Spleen (tissue), 11 donors: ENCODE measurements at regions not wholly inside any gene's neighbourhood (a gene's known extent, or its start where the extent isn't known, plus 50 kb on each side); places are given as distances from the start of the nearest gene placed in this dataset.

Source experiments
- DNase-seq: peaks from one replicate; pipeline ENCODE4 v3.0.0-alpha.2; 2020
- H3K27ac ChIP-seq, 8 donors: fragments of 200-600 bp; sonication (generic) in 7 of 8; 1 replicate in 4 of 8; 2 replicates in 4 of 8; pipeline versions ENCODE4 v1.5.0 to v1.8.0; 2016 to 2021; ENCODE audit warnings: inconsistent platforms in 4 of 8, mild to moderate bottlenecking in 4 of 8, moderate library complexity in 1 of 8
- H3K27me3 ChIP-seq, 7 donors: fragments of 200-600 bp; sonication (generic) in 6 of 7; replicated peaks in 1 of 7; 1 replicate in 4 of 7; 2 replicates in 3 of 7; pipeline versions ENCODE4 v1.5.0 to v1.8.0; 2016 to 2021; ENCODE audit warnings: inconsistent platforms in 3 of 7, mild to moderate bottlenecking in 1 of 7
- H3K36me3 ChIP-seq, 6 donors: fragments of 200-600 bp; sonication (generic) in 5 of 6; 1 replicate in 4 of 6; 2 replicates in 2 of 6; pipeline versions ENCODE4 v1.5.0 to v1.8.0; 2016 to 2021; ENCODE audit warnings: inconsistent platforms in 2 of 6
- H3K4me1 ChIP-seq, 6 donors: fragments of 200-600 bp; sonication (generic) in 5 of 6; 1 replicate in 3 of 6; 2 replicates in 3 of 6; pipeline versions ENCODE4 v1.5.0 to v1.8.0; 2016 to 2021; ENCODE audit warnings: inconsistent platforms in 3 of 6
- H3K4me3 ChIP-seq, 8 donors: fragments of 200-600 bp; sonication (generic) in 7 of 8; 1 replicate in 4 of 8; 2 replicates in 4 of 8; pipeline versions ENCODE4 v1.5.0 to v1.8.0; 2016 to 2021; ENCODE audit warnings: inconsistent platforms in 4 of 8, mild to moderate bottlenecking in 4 of 8, moderate library complexity in 2 of 8
- H3K9me3 ChIP-seq, 8 donors: fragments of 200-600 bp; sonication (generic) in 7 of 8; 1 replicate in 4 of 8; 2 replicates in 4 of 8; pipeline versions ENCODE4 v1.5.0 to v1.8.0; 2016 to 2021; ENCODE audit warnings: inconsistent platforms in 4 of 8
- CTCF ChIP-seq, 11 experiments: fragments of 200-600 bp in 7 of 11; fragments of 450-650 bp in 4 of 11; sonication (generic) in 4 of 11; IDR thresholded peaks in 8 of 11; conservative IDR thresholded peaks in 3 of 11; 1 replicate in 7 of 11; 2 replicates in 4 of 11; pipeline versions ENCODE4 v1.4.0 to v1.8.0; 2016 to 2021; ENCODE audit warnings: antibody characterized with exemption in 11 of 11, inconsistent platforms in 4 of 11, mild to moderate bottlenecking in 1 of 11
- POLR2A ChIP-seq, 3 donors: fragments of 450-650 bp; IDR thresholded peaks; one replicate each; pipeline ENCODE4 v1.5.1; 2017; ENCODE audit warnings: antibody characterized with exemption in 3 of 3, mild to moderate bottlenecking in 1 of 3
- POLR2AphosphoS5 ChIP-seq, 3 donors: sonication (generic); formaldehyde crosslinking; IDR thresholded peaks; one replicate each; pipeline ENCODE4 v1.5.1; 2017; ENCODE audit warnings: antibody characterized with exemption in 3 of 3
- WGBS, 5 donors: extraction: QIAGEN DNeasy Blood & Tissue Kit in 3 of 5; methylation state at CpG; one replicate each; pipeline versions ENCODE4 v1.1.5 to v1.1.7; 2013 to 2018; 5-methylcytosine and 5-hydroxymethylcytosine counted together
- intact Hi-C: fragments of 100-400 bp; cut with DNase I; formaldehyde crosslinking; loops from one replicate; pipeline ENCODE4 v1.15.0; 2023; ENCODE audit warnings: low total_unique reads
- donor health status: healthy with polysubstance abuse.
- donor health status: DM: no; HTN: no; CAD: no; lungs with moderate emphysema.
- donor health status: DM: no; HTN: no; CAD: no.
- donor health status: Bipolar disorder and iron deficiency.
- donor health status: healthy.
- donor health status: DM: no; HTN: no; CAD: no.
- donor health status: DM: yes; HTN: yes; CAD: no.

- Histone ChIP-seq H3K27me3 (no peaks in the 10 kb centered on the region), H3K4me3 (no peak overlapping the region), H3K27ac (no peak overlapping the region), H3K36me3 (no peaks in the 10 kb centered on the region), H3K9me3 (no peaks in the 10 kb centered on the region), H3K4me1 (no peaks in the 10 kb centered on the region)
- no peak for TF ChIP-seq CTCF (IDR thresholded peaks at IDR 0.05 in 8 of 11, conservative IDR thresholded peaks at IDR 0.05 in 3 of 11)
- no peak for TF ChIP-seq POLR2AphosphoS5 (IDR thresholded peaks at IDR 0.05)
- no peak for TF ChIP-seq POLR2A (IDR thresholded peaks at IDR 0.05)
- intact Hi-C loops, result no loop called here
- no peak for DNase-seq
- 52 to 75% (median 72%) methylated on average over 4 to 5 of the region's 5 CpGs for WGBS, 5 donors
Observed at GRCh38 chr1:219433001-219433400, 179.9 kb downstream of the ZC3H11B start.

GRCh38 chr1:219432191-219432606, 180.7 kb downstream of the ZC3H11B start:
- no peak for DNase-seq
- no peaks in the 10 kb centered on the region for H3K4me1 ChIP-seq
- no peak overlapping the region for H3K4me3 ChIP-seq
- no peak for TF ChIP-seq POLR2A (IDR thresholded peaks at IDR 0.05)
- no peak for TF ChIP-seq CTCF (IDR thresholded peaks at IDR 0.05 in 8 of 11, conservative IDR thresholded peaks at IDR 0.05 in 3 of 11)
- no peak for TF ChIP-seq POLR2AphosphoS5 (IDR thresholded peaks at IDR 0.05)
- intact Hi-C loops, result no loop called here
- H3K9me3 ChIP-seq, result no peaks in the 10 kb centered on the region
- WGBS, 5 donors, result 76 to 81% (median 79%) methylated on average over 3 of the region's 3 CpGs
- no peak overlapping the region for H3K27ac ChIP-seq
- H3K36me3 ChIP-seq, result no peaks in the 10 kb centered on the region
- H3K27me3 ChIP-seq, result no peaks in the 10 kb centered on the region

- no peak overlapping the region for H3K4me3 ChIP-seq
- H3K9me3 ChIP-seq, result no peaks in the 10 kb centered on the region
- 86 to 98% (median 96%) methylated on average over 1 of the region's 1 CpG for WGBS, 5 donors
- no peaks in the 10 kb centered on the region for H3K27me3 ChIP-seq
- intact Hi-C loops, result no loop called here
- no peak overlapping the region for H3K27ac ChIP-seq
- TF ChIP-seq POLR2AphosphoS5 (IDR thresholded peaks at IDR 0.05), result no peak
- no peak for TF ChIP-seq POLR2A (IDR thresholded peaks at IDR 0.05)
- TF ChIP-seq CTCF (IDR thresholded peaks at IDR 0.05 in 8 of 11, conservative IDR thresholded peaks at IDR 0.05 in 3 of 11), result no peak
- no peaks in the 10 kb centered on the region for H3K4me1 ChIP-seq
- H3K36me3 ChIP-seq, result no peaks in the 10 kb centered on the region
- no peak for DNase-seq
Observed at GRCh38 chr1:219430419-219430818, 182.5 kb downstream of the ZC3H11B start.

- no peaks in the 10 kb centered on the region for H3K4me1 ChIP-seq
- no peak overlapping the region for H3K4me3 ChIP-seq
- 71 to 90% (median 77%) methylated on average over 5 of the region's 5 CpGs for WGBS, 5 donors
- intact Hi-C loops, result no loop called here
- H3K27ac ChIP-seq, result no peak overlapping the region
- no peaks in the 10 kb centered on the region for H3K36me3 ChIP-seq
- no peaks in the 10 kb centered on the region for H3K9me3 ChIP-seq
- no peak for DNase-seq
- H3K27me3 ChIP-seq, result no peaks in the 10 kb centered on the region
- no peak for TF ChIP-seq POLR2A (IDR thresholded peaks at IDR 0.05)
- no peak for TF ChIP-seq CTCF (IDR thresholded peaks at IDR 0.05 in 8 of 11, conservative IDR thresholded peaks at IDR 0.05 in 3 of 11)
- no peak for TF ChIP-seq POLR2AphosphoS5 (IDR thresholded peaks at IDR 0.05)
Observed at GRCh38 chr1:219428651-219429050, 184.3 kb downstream of the ZC3H11B start.
